ENCODE measurements at regions not wholly inside any gene's neighbourhood (a gene's known extent, or its start where the extent isn't known, plus 50 kb on each side); places are given as distances from the start of the nearest gene placed in this dataset.
"Not testable (repeated sequence)": the region's sequence is repeated elsewhere in the genome, so short reads cannot be mapped to it uniquely, and the experiment has no call there.

GRCh38 chr6:60574723-60575122 is 1711.3 kb downstream of the KHDRBS2 start:
- DNase-seq (ENCODE audit: low read depth); H3K4me3 ChIP-seq (ENCODE audit: low read depth, low read length): not testable (repeated sequence)

GRCh38 chr6:60572607-60573006 is 1713.4 kb downstream of the KHDRBS2 start:
- DNase-seq (ENCODE audit: low read depth); H3K4me3 ChIP-seq (ENCODE audit: low read depth, low read length): not testable (repeated sequence)

DNA sequence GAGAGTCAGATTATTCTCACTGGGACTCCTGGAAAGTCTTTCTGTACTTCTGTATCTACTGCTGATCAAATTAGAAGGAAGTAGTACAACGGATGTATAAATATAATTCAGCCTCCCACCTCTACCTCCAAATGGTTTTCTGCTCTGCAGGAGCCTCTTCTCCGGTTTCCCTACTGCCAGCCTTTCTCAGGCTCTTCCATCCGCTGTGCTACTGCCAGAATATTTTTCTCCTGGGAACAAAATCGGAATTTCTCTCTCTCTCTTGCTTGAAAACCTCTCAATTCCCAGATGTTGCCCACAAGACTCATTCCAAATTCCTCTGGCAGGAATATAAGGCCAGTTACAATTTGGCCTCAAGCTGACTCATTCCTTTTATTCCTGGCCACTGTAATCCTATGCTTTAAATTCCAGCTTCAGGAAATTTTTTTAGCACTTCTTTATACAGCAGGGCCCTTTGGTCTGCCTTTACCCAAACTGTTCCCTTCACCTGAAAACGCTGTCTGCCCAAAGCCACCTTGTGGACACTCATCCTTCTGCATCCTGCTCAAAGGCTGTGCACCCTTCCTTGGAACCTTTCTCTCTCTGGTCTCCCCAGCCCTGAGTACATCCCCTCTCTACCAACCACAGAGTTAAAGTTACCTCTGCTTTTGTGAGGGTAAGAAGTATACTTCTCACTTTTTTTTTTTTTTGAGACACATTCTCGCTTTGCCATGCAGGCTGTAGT is 1714.6 kb downstream of the KHDRBS2 start:
- H3K4me3 ChIP-seq (ENCODE audit: low read depth, low read length), result not testable (repeated sequence)
- DNase-seq (ENCODE audit: low read depth), result peak; percentile 8

- H3K4me3 ChIP-seq (ENCODE audit: low read depth, low read length); DNase-seq (ENCODE audit: low read depth): not testable (repeated sequence)
Measured at GRCh38 chr6:60570599-60570998, 1715.4 kb downstream of the KHDRBS2 start.

DNA sequence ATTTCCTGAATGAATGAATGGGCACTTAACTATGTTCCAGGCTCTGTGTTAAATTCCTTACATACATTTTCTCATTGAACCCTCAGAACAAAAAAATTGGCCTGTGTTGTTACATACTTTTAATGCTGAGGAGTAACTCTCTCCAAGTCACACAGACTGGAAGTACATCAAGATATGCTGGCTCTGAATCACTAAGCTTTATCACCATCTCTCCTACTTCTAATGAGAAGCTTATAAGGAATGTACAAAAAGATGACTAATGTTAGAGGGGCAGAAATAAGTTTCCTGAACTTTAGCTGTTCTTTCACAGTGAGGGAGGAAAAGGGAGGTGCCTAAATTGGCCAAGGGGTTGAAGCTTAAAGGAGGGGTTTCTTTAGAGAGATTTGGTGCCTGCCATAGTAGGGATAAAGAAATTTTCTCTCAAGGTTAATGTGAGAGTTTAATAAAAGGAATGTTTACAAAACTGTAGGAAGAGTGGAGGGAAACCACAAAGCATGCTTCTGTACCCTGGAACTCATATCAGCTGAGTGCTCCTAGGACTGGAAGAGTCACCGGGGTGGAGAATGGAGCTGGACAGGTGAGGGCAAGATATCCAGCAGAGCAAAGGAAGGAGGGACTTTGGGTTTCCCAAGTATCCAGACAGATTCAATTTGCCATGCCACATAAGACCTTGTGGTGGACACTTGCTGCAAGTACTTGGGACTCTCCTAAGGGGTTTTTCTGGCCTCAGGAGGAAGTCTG is 1718.4 kb downstream of the KHDRBS2 start:
- not testable (repeated sequence) for H3K4me3 ChIP-seq (ENCODE audit: low read depth, low read length); DNase-seq (ENCODE audit: low read depth)

DNA sequence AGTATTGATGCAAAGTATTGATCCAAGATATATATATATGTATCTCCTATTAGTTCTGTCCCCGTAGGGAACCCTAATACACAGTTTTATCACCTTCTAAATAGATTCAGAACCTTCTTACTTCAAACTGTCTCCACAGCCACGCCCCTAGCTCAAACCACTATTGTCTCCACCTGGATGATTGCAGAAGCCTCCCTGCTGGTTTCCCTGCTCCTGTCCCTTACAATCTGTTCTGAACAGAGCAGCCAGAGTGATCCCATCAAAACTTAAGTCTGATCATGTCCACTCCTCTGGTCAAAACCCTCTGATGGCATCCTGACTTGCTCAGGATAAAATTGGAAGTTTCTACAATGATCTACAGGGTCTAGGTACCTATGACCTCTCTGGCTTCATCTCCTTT is 1719.6 kb downstream of the KHDRBS2 start:
- not testable (repeated sequence) for DNase-seq (ENCODE audit: low read depth); H3K4me3 ChIP-seq (ENCODE audit: low read depth, low read length)

- not testable (repeated sequence) for DNase-seq (ENCODE audit: low read depth); H3K4me3 ChIP-seq (ENCODE audit: low read depth, low read length)
Measured at GRCh38 chr6:60559702-60560101, 1726.3 kb downstream of the KHDRBS2 start.

- H3K4me3 ChIP-seq (ENCODE audit: low read depth, low read length); DNase-seq (ENCODE audit: low read depth): not testable (repeated sequence)
Measured at GRCh38 chr6:60547340-60547739, 1738.7 kb downstream of the KHDRBS2 start.

- DNase-seq (ENCODE audit: low read depth); H3K4me3 ChIP-seq (ENCODE audit: low read depth, low read length): not testable (repeated sequence)
Measured at GRCh38 chr6:60524770-60525169, 1761.3 kb downstream of the KHDRBS2 start.

DNA sequence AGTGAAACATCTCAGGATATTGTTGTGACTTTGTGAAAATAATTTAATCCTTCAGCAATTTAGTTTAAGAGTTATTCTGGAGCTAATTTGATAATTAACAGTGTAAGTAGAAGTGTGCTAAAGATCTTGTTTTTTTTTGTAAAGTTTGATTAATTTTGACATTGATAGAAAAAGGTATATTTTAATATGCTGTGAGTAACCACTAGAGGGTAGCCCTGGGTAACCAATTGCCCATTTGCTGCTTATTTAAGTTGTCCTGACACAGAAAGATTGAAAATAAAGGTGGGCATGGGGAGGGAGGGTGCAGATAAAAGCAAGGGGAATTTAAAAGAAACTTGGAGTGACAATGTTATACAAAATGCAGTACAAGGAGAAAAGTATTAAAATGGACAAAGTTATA is 1808.3 kb downstream of the KHDRBS2 start:
- not testable (repeated sequence) for H3K4me3 ChIP-seq (ENCODE audit: low read depth, low read length)

DNA sequence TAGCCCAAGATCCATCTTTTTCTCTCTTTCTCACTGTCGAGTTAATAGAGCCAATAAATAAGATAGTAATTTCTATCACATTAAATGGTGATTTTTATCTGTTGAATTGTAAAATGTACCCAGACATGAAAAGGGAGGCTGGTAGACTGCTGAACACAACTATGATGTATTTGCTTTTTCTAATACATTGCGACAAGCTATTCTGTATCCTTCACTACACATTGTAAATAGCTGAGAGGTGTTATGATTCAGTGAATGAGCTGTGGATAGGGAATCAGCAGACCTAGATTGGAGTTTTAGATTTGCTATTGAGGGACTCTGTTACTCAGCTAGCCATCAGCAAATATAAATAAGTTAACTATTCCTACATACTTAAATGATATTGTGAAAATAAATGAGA is 1812.2 kb downstream of the KHDRBS2 start:
- not testable (repeated sequence) for DNase-seq (ENCODE audit: low read depth); H3K4me3 ChIP-seq (ENCODE audit: low read depth, low read length)

More for the DNA sequence above, 1808.3 kb downstream of the KHDRBS2 start:
- DNase-seq (ENCODE audit: low read depth), result not testable (repeated sequence)

GRCh38 chr6:60471426-60471825 is 1814.6 kb downstream of the KHDRBS2 start:
- H3K4me3 ChIP-seq (ENCODE audit: low read depth, low read length); DNase-seq (ENCODE audit: low read depth): not testable (repeated sequence)

DNA sequence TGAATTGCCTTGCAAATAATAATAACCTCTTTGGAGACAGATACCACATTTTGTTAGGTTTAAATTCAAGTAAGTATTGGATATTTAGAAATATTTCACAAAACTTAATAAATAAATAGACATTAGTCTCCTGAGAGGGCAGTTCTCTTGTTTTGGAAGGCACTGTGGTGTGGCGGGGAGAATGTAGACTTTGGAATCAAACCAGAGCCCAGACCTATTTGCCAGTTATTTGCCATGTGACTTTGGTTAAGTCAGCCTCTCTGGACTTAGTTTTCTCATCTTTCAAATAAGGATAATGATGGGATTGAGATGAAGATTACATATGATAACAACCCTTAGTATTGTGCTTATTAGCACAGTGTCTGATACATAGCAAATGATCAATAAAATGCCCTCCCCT is 1835.6 kb downstream of the KHDRBS2 start:
- not testable (repeated sequence) for H3K4me3 ChIP-seq (ENCODE audit: low read depth, low read length); DNase-seq (ENCODE audit: low read depth)

- not testable (repeated sequence) for DNase-seq (ENCODE audit: low read depth); H3K4me3 ChIP-seq (ENCODE audit: low read depth, low read length)
Measured at GRCh38 chr6:60444532-60444931, 1841.5 kb downstream of the KHDRBS2 start.

GRCh38 chr6:60439709-60440108 is 1846.3 kb downstream of the KHDRBS2 start:
- not testable (repeated sequence) for H3K4me3 ChIP-seq (ENCODE audit: low read depth, low read length); DNase-seq (ENCODE audit: low read depth)

- H3K4me3 ChIP-seq (ENCODE audit: low read depth, low read length); DNase-seq (ENCODE audit: low read depth): not testable (repeated sequence)
Measured at GRCh38 chr6:60422691-60423090, 1863.3 kb downstream of the KHDRBS2 start.

DNA sequence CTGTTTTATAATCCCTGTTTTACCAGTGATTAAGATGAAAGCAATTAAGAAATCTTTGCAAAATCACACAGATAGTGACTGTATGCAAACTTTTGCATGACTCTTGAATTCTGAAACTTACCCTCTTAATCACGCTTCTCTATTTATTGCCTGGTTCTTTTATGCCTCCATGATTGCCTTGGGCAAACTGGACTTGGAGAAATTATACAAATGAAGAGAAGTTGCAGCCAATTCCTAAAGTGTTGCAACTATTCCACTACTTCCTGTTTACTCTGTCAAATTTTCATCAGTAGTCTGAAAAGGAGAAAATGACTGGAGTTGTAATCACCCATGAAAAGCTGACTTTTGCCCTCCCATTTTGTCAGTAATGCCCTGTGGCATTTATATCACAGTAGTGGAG is 1869.9 kb downstream of the KHDRBS2 start:
- not testable (repeated sequence) for H3K4me3 ChIP-seq (ENCODE audit: low read depth, low read length); DNase-seq (ENCODE audit: low read depth)

- DNase-seq (ENCODE audit: low read depth); H3K4me3 ChIP-seq (ENCODE audit: low read depth, low read length): not testable (repeated sequence)
Measured at GRCh38 chr6:60408747-60409146, 1877.3 kb downstream of the KHDRBS2 start.

DNA sequence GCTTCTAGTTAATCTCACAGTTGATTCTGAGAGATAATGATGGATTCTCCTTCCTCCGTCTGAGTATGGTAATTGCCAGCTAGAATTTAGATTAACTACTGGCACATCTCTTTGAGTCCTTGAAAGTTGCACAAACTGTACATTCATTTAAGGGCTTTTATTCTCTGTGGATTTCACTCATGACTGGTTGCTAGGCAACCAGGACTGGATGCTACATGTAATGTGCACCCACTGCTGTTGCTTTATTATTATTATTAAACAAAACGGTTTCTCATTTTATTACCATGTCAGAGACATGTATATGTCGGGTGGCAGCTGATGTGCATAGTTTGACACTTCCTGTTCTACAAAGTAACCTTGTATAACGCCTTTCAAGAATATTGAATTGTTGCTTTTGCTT is 1882.8 kb downstream of the KHDRBS2 start:
- DNase-seq (ENCODE audit: low read depth); H3K4me3 ChIP-seq (ENCODE audit: low read depth, low read length): not testable (repeated sequence)

GRCh38 chr6:60402490-60402889 is 1883.5 kb downstream of the KHDRBS2 start:
- not testable (repeated sequence) for DNase-seq (ENCODE audit: low read depth); H3K4me3 ChIP-seq (ENCODE audit: low read depth, low read length)

GRCh38 chr6:60395261-60395660 is 1890.8 kb downstream of the KHDRBS2 start:
- not testable (repeated sequence) for H3K4me3 ChIP-seq (ENCODE audit: low read depth, low read length); DNase-seq (ENCODE audit: low read depth)
